CD4-positive, alpha-beta T cell treated with Interleukin-17A for 1 hour (primary cell): ENCODE measurements at regions not wholly inside any gene's neighbourhood (a gene's known extent, or its start where the extent isn't known, plus 50 kb on each side); places are given as distances from the start of the nearest gene placed in this dataset.
"Not testable (repeated sequence)": the region's sequence is repeated elsewhere in the genome, so short reads cannot be mapped to it uniquely, and the experiment has no call there.

Experiments used
- DNase-seq: peaks from one replicate; pipeline ENCODE4 v3.0.0-alpha.2; 2020

GRCh38 chr16:59665618-59666220 lies 931.6 kb upstream of the GOT2 start:
- no peak for DNase-seq

- no peak for DNase-seq
Observed at GRCh38 chr16:59658572-59658971, 924.5 kb upstream of the GOT2 start.

- no peak for DNase-seq
Observed at GRCh38 chr16:59655031-59655430, 920.9 kb upstream of the GOT2 start.

GRCh38 chr16:59654455-59654854 lies 920.3 kb upstream of the GOT2 start:
- DNase-seq = no peak

- no peak for DNase-seq
Observed at GRCh38 chr16:59651662-59652061, 917.5 kb upstream of the GOT2 start.

GRCh38 chr16:59645194-59645593 lies 911.1 kb upstream of the GOT2 start:
- no peak for DNase-seq

- no peak for DNase-seq
Observed at GRCh38 chr16:59635674-59636073, 901.6 kb upstream of the GOT2 start.

GRCh38 chr16:59634951-59635350 lies 900.8 kb upstream of the GOT2 start:
- no peak for DNase-seq

- no peak for DNase-seq
Observed at GRCh38 chr16:59634004-59634579, 900.0 kb upstream of the GOT2 start.

GRCh38 chr16:59632276-59632855 lies 898.2 kb upstream of the GOT2 start:
- DNase-seq = no peak

GRCh38 chr16:59624381-59624780 lies 890.3 kb upstream of the GOT2 start:
- not testable (repeated sequence) for DNase-seq

GRCh38 chr16:59614466-59615240 lies 880.5 kb upstream of the GOT2 start:
- DNase-seq = no peak

- DNase-seq = not testable (repeated sequence)
Observed at GRCh38 chr16:59612910-59613620, 878.9 kb upstream of the GOT2 start.

GRCh38 chr16:59612094-59612493 lies 878.0 kb upstream of the GOT2 start:
- DNase-seq = no peak

- no peak for DNase-seq
Observed at GRCh38 chr16:59611556-59611955, 877.4 kb upstream of the GOT2 start.

- no peak for DNase-seq
Observed at GRCh38 chr16:59605706-59606105, 871.6 kb upstream of the GOT2 start.

GRCh38 chr16:59604354-59604753 lies 870.2 kb upstream of the GOT2 start:
- no peak for DNase-seq

- DNase-seq = no peak
Observed at GRCh38 chr16:59601452-59601851, 867.3 kb upstream of the GOT2 start.

GRCh38 chr16:59597269-59597668 lies 863.2 kb upstream of the GOT2 start:
- no peak for DNase-seq

GRCh38 chr16:59596693-59597092 lies 862.6 kb upstream of the GOT2 start:
- DNase-seq = no peak

- no peak for DNase-seq
Observed at GRCh38 chr16:59593194-59593661, 859.1 kb upstream of the GOT2 start.

GRCh38 chr16:59591480-59591879 lies 857.4 kb upstream of the GOT2 start:
- DNase-seq = no peak

- no peak for DNase-seq
Observed at GRCh38 chr16:59590845-59591244, 856.7 kb upstream of the GOT2 start.
